PC-9 (cell line): ENCODE measurements at regions not wholly inside any gene's neighbourhood (a gene's known extent, or its start where the extent isn't known, plus 50 kb on each side); places are given as distances from the start of the nearest gene placed in this dataset.

Experiments used
- BruUV-seq: library from RNA; stranded (reverse); fragments of 400-500 nt; replicated peaks from 2 replicates; lab custom pipeline; 2021; lab: Mats Ljungman, UMichigan
- CTCF ChIA-PET: fragments of 300-600 bp; sonication (Branson Sonifier 250); formaldehyde crosslinking; loops from one replicate; lab custom pipeline; 2022; ENCODE audit warnings: antibody characterized with exemption; lab: Charles Lee
- POLR2A ChIA-PET: fragments of 300-600 bp; sonication (Branson Sonifier 250); formaldehyde crosslinking; loops from one replicate; lab custom pipeline; 2022; ENCODE audit warnings: antibody characterized with exemption; ENCODE audit not compliant: unreplicated experiment; lab: Charles Lee
- DNase-seq, 2 experiments: peaks; one replicate each; pipeline versions ENCODE4 v3.0.0 to v3.0.0-alpha.2; 2015 to 2022; ENCODE audit warnings: mixed read lengths in 1 of 2
- H2AFZ ChIP-seq: fragments of 200-600 bp; sonication (generic); 2 replicates; pipeline ENCODE4 v1.8.1; 2017; ENCODE audit warnings: antibody characterized with exemption
- H3F3A ChIP-seq: fragments of 200-600 bp; sonication (generic); 2 replicates; pipeline ENCODE4 v1.8.1; 2017; ENCODE audit warnings: antibody characterized with exemption, mild to moderate bottlenecking, low read depth; ENCODE audit not compliant: insufficient read depth
- H3K27ac ChIP-seq: fragments of 200-600 bp; sonication (generic); 2 replicates; pipeline ENCODE4 v1.6.1; 2016; ENCODE audit warnings: mixed run types
- H3K27me3 ChIP-seq: fragments of 200-600 bp; sonication (generic); 2 replicates; pipeline ENCODE4 v1.6.1; 2016; ENCODE audit warnings: low read depth, mixed run types; ENCODE audit not compliant: insufficient read depth
- H3K36me3 ChIP-seq: fragments of 200-600 bp; sonication (generic); 2 replicates; pipeline ENCODE4 v1.6.1; 2016; ENCODE audit warnings: low read depth, mixed run types
- H3K4me1 ChIP-seq: fragments of 200-600 bp; sonication (generic); replicated peaks from 2 replicates; pipeline ENCODE4 v1.6.1; 2016; ENCODE audit warnings: mixed run types; ENCODE audit not compliant: insufficient read depth
- H3K4me2 ChIP-seq: fragments of 200-600 bp; sonication (generic); 2 replicates; pipeline ENCODE4 v1.6.1; 2017; ENCODE audit warnings: mixed run types
- H3K4me3 ChIP-seq: fragments of 200-600 bp; sonication (generic); 2 replicates; pipeline ENCODE4 v1.6.1; 2016; ENCODE audit warnings: mixed run types
- H3K79me2 ChIP-seq: fragments of 200-600 bp; sonication (generic); 2 replicates; pipeline ENCODE4 v1.6.1; 2017; ENCODE audit warnings: low read depth, mixed run types
- H3K9me2 ChIP-seq: fragments of 200-600 bp; sonication (generic); 2 replicates; pipeline ENCODE4 v1.8.1; 2017; ENCODE audit warnings: mild to moderate bottlenecking; ENCODE audit not compliant: insufficient read depth
- H3K9me3 ChIP-seq: fragments of 200-600 bp; sonication (generic); 2 replicates; pipeline ENCODE4 v1.8.1; 2016; ENCODE audit warnings: low read depth; ENCODE audit not compliant: insufficient read depth
- H4K20me1 ChIP-seq: fragments of 200-600 bp; sonication (generic); 2 replicates; pipeline ENCODE4 v1.8.1; 2017; ENCODE audit not compliant: insufficient read depth
- CTCF ChIP-seq: fragments of 200-600 bp; sonication (generic); conservative IDR thresholded peaks from 2 replicates; pipeline ENCODE4 v1.6.1; 2017; ENCODE audit warnings: mixed run types, antibody characterized with exemption, mild to moderate bottlenecking, moderate library complexity
- EZH2 ChIP-seq: fragments of 200-600 bp; sonication (generic); IDR thresholded peaks from 2 replicates; pipeline ENCODE4 v1.8.0; 2017; ENCODE audit warnings: antibody characterized with exemption, low read depth
- intact Hi-C: fragments of 100-400 bp; cut with micrococcal nuclease; formaldehyde crosslinking; loops from one replicate; pipeline ENCODE4 v1.10.0; 2022; ENCODE audit not compliant: unreplicated experiment

- intact Hi-C loops, result loop anchor here (10.0 kb wide), 1 partner anchor 1353 kb away; no protein-coding TSS in a partner anchor
- H2AFZ ChIP-seq, result no peak overlapping the region
- no peaks in the 10 kb centered on the region for H3K79me2 ChIP-seq
- no peaks in the 10 kb centered on the region for H3K36me3 ChIP-seq
- ChIA-PET POLR2A (no interaction called here), CTCF (no interaction called here)
- no peak for DNase-seq
- H3F3A ChIP-seq, result no peaks in the 10 kb centered on the region
- TF ChIP-seq EZH2 (no peak), CTCF (no peak)
- no peak overlapping the region for H3K4me2 ChIP-seq
- H3K4me1 ChIP-seq, result no peaks in the 10 kb centered on the region
- H4K20me1 ChIP-seq, result no peaks in the 10 kb centered on the region
- no peak overlapping the region for H3K27ac ChIP-seq
- peaks cover 45% of the 10 kb centered on the region; the same call in 1 of the 2 replicates for H3K27me3 ChIP-seq
- H3K9me2 ChIP-seq, result no peaks in the 10 kb centered on the region
- no TSS peak for BruUV-seq
- H3K4me3 ChIP-seq, result no peak overlapping the region
- no peaks in the 10 kb centered on the region for H3K9me3 ChIP-seq
Observed at GRCh38 chr10:28248092-28248491, 54.8 kb downstream of the MPP7 start.

- Histone ChIP-seq H3K79me2 (no peaks in the 10 kb centered on the region), H3K9me2 (no peaks in the 10 kb centered on the region), H3K4me1 (no peaks in the 10 kb centered on the region), H3K9me3 (no peaks in the 10 kb centered on the region), H3K27ac (no peak overlapping the region), H3K27me3 (peaks cover 35% of the 10 kb centered on the region; the same call in 1 of the 2 replicates), H3F3A (no peaks in the 10 kb centered on the region), H3K36me3 (no peaks in the 10 kb centered on the region), H3K4me3 (no peak overlapping the region), H4K20me1 (no peaks in the 10 kb centered on the region), H2AFZ (no peak overlapping the region), H3K4me2 (no peak overlapping the region)
- no TSS peak for BruUV-seq
- DNase-seq, result no peak
- ChIA-PET POLR2A (no interaction called here), CTCF (no interaction called here)
- TF ChIP-seq CTCF, result no peak
- no peak for TF ChIP-seq EZH2
- intact Hi-C loops, result loop anchor here (10.0 kb wide), 1 partner anchor 1351 kb away; no protein-coding TSS in a partner anchor
Observed at GRCh38 chr10:28246023-28246422, 56.8 kb downstream of the MPP7 start.

- Histone ChIP-seq H4K20me1 (no peaks in the 10 kb centered on the region), H3K27me3 (peaks cover 35% of the 10 kb centered on the region; the same call in 1 of the 2 replicates), H2AFZ (no peak overlapping the region), H3K36me3 (no peaks in the 10 kb centered on the region), H3K9me2 (no peaks in the 10 kb centered on the region), H3K4me2 (no peak overlapping the region), H3K9me3 (no peaks in the 10 kb centered on the region), H3K27ac (no peak overlapping the region), H3K4me1 (no peaks in the 10 kb centered on the region), H3F3A (no peaks in the 10 kb centered on the region), H3K4me3 (no peak overlapping the region), H3K79me2 (no peaks in the 10 kb centered on the region)
- no peak for TF ChIP-seq EZH2
- TF ChIP-seq CTCF, result no peak
- no peak for DNase-seq
- intact Hi-C loops, result loop anchor here (2.0 to 10.0 kb wide), 4 partner anchors 685 to 1349 kb away; no protein-coding TSS in a partner anchor
- ChIA-PET CTCF (no interaction called here), POLR2A (no interaction called here)
- no TSS peak for BruUV-seq
Observed at GRCh38 chr10:28243923-28244322, 58.9 kb downstream of the MPP7 start.
